HG02973 (cell line): ENCODE measurements at regions not wholly inside any gene's neighbourhood (a gene's known extent, or its start where the extent isn't known, plus 50 kb on each side); places are given as distances from the start of the nearest gene placed in this dataset.
"Not testable (repeated sequence)": the region's sequence is repeated elsewhere in the genome, so short reads cannot be mapped to it uniquely, and the experiment has no call there.

Source experiments
- ATAC-seq: cut with Tn5 transposase; IDR thresholded peaks from one replicate; pipeline ENCODE4 v1.9.1; 2021; ENCODE audit warnings: moderate library complexity; ENCODE audit not compliant: unreplicated experiment

- ATAC-seq: no peak
Measured at GRCh38 chr4:125262502-125262901, 52.3 kb upstream of the FAT4 start.

- ATAC-seq: no peak
Measured at GRCh38 chr4:125262079-125262478, 52.7 kb upstream of the FAT4 start.

GRCh38 chr4:125254106-125254505 is 60.6 kb upstream of the FAT4 start:
- ATAC-seq: no peak

- no peak for ATAC-seq
Measured at GRCh38 chr4:125244848-125245450, 69.8 kb upstream of the FAT4 start.

- no peak for ATAC-seq
Measured at GRCh38 chr4:125243789-125244397, 70.9 kb upstream of the FAT4 start.

GRCh38 chr4:125235971-125236370 is 78.8 kb upstream of the FAT4 start:
- ATAC-seq: no peak

GRCh38 chr4:125231661-125232060 is 83.1 kb upstream of the FAT4 start:
- no peak for ATAC-seq

- no peak for ATAC-seq
Measured at GRCh38 chr4:125229596-125230058, 85.1 kb upstream of the FAT4 start.

- no peak for ATAC-seq
Measured at GRCh38 chr4:125225806-125226205, 88.9 kb upstream of the FAT4 start.

GRCh38 chr4:125200556-125200955 is 114.2 kb upstream of the FAT4 start:
- no peak for ATAC-seq

- no peak for ATAC-seq
Measured at GRCh38 chr4:125198916-125199315, 115.8 kb upstream of the FAT4 start.

- ATAC-seq: not testable (repeated sequence)
Measured at GRCh38 chr4:125191874-125192459, 122.8 kb upstream of the FAT4 start.

GRCh38 chr4:125191232-125191631 is 123.5 kb upstream of the FAT4 start:
- ATAC-seq: no peak

GRCh38 chr4:125187226-125188176 is 127.3 kb upstream of the FAT4 start:
- ATAC-seq: no peak

- no peak for ATAC-seq
Measured at GRCh38 chr4:125184116-125184515, 130.6 kb upstream of the FAT4 start.

GRCh38 chr4:125181804-125182203 is 133.0 kb upstream of the FAT4 start:
- ATAC-seq: no peak

- no peak for ATAC-seq
Measured at GRCh38 chr4:125179727-125180126, 135.0 kb upstream of the FAT4 start.

- no peak for ATAC-seq
Measured at GRCh38 chr4:125169192-125169591, 145.6 kb upstream of the FAT4 start.

- ATAC-seq: no peak
Measured at GRCh38 chr4:125168531-125168930, 146.2 kb upstream of the FAT4 start.

- not testable (repeated sequence) for ATAC-seq
Measured at GRCh38 chr4:125166012-125166411, 148.7 kb upstream of the FAT4 start.

GRCh38 chr4:125159001-125159400 is 155.8 kb upstream of the FAT4 start:
- no peak for ATAC-seq
